ENCODE measurements at regions not wholly inside any gene's neighbourhood (a gene's known extent, or its start where the extent isn't known, plus 50 kb on each side); places are given as distances from the start of the nearest gene placed in this dataset.

GRCh38 chr7:155953781-155954549 lies 141.7 kb upstream of the SHH start:
- no peaks in the 10 kb centered on the region for H3K27me3 ChIP-seq (replicated peaks; ENCODE audit: control insufficient read depth, insufficient read depth, low read length)
- no peaks in the 10 kb centered on the region for H3K27me3 Mint-ChIP-seq (ENCODE audit: insufficient read depth, unreplicated experiment)
- intact Hi-C loops (cut with micrococcal nuclease; ENCODE audit: unreplicated experiment), result loop anchor here (1.0 kb wide), 1 partner anchor 139 kb away; no protein-coding TSS in a partner anchor
- no peaks in the 10 kb centered on the region for H3K9me3 ChIP-seq
- CTCF ChIA-PET, result no interaction called here
- peaks cover 13% of the 10 kb centered on the region for H3K4me1 ChIP-seq
- H3K9me3 Mint-ChIP-seq (ENCODE audit: unreplicated experiment), result peaks cover 10% of the 10 kb centered on the region
- DNase-seq, result peak; percentile 73 to 76
- no TSS peak for BruUV-seq (replicated peaks)
- POLR2A ChIA-PET, result no interaction called here
- H3K27ac Mint-ChIP-seq (ENCODE audit: unreplicated experiment), result peak overlapping the region; percentile 61
- H3K4me3 ChIP-seq (ENCODE audit: low read depth, low read length), result no peak overlapping the region
- H3K36me3 Mint-ChIP-seq (ENCODE audit: insufficient read depth, unreplicated experiment), result no peaks in the 10 kb centered on the region
- TF ChIP-seq, protein P1, sequence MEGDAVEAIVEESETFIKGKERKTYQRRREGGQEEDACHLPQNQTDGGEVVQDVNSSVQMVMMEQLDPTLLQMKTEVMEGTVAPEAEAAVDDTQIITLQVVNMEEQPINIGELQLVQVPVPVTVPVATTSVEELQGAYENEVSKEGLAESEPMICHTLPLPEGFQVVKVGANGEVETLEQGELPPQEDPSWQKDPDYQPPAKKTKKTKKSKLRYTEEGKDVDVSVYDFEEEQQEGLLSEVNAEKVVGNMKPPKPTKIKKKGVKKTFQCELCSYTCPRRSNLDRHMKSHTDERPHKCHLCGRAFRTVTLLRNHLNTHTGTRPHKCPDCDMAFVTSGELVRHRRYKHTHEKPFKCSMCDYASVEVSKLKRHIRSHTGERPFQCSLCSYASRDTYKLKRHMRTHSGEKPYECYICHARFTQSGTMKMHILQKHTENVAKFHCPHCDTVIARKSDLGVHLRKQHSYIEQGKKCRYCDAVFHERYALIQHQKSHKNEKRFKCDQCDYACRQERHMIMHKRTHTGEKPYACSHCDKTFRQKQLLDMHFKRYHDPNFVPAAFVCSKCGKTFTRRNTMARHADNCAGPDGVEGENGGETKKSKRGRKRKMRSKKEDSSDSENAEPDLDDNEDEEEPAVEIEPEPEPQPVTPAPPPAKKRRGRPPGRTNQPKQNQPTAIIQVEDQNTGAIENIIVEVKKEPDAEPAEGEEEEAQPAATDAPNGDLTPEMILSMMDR (IDR thresholded peaks at IDR 0.05; ENCODE audit: insufficient read depth in 1 of 2, low read depth in 1 of 2, low read length in 1 of 2, severe bottlenecking in 1 of 2, unreplicated experiment in 1 of 2), result peak in 1 of 2 experiments; percentile 45
- H3K4me1 Mint-ChIP-seq (ENCODE audit: low read depth, unreplicated experiment), result peaks cover 21% of the 10 kb centered on the region
- H3K36me3 ChIP-seq (ENCODE audit: control insufficient read depth, insufficient read depth, low read length), result no peaks in the 10 kb centered on the region
- H3K4me3 Mint-ChIP-seq (ENCODE audit: unreplicated experiment), result no peak overlapping the region

DNA sequence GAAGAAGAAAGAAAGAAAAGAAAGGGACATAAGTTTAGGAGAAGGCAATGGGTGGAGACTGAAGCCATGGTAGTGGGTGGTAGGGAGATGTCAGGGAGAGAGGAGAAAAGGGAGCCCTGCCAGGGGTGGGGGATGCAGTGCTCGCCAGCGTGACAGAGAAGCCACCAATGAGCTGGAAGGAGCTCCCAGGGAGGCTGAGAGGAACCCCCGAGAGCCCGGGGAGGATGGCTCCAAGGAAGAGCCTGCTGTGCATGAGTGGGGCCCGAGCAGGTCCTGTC lies 141.2 kb upstream of the SHH start:
- Histone ChIP-seq H3K36me3 (ENCODE audit: control insufficient read depth, insufficient read depth, low read length) (no peaks in the 10 kb centered on the region), H3K4me1 (peaks cover 13% of the 10 kb centered on the region), H3K4me3 (ENCODE audit: low read depth, low read length) (no peak overlapping the region), H3K9me3 (no peaks in the 10 kb centered on the region), H3K27me3 (replicated peaks; ENCODE audit: control insufficient read depth, insufficient read depth, low read length) (no peaks in the 10 kb centered on the region)
- Mint-ChIP-seq H3K27ac (ENCODE audit: unreplicated experiment) (no peak overlapping the region), H3K27me3 (ENCODE audit: insufficient read depth, unreplicated experiment) (no peaks in the 10 kb centered on the region), H3K9me3 (ENCODE audit: unreplicated experiment) (peaks cover 10% of the 10 kb centered on the region), H3K4me1 (ENCODE audit: low read depth, unreplicated experiment) (peaks cover 21% of the 10 kb centered on the region), H3K4me3 (ENCODE audit: unreplicated experiment) (no peak overlapping the region), H3K36me3 (ENCODE audit: insufficient read depth, unreplicated experiment) (no peaks in the 10 kb centered on the region)
- POLR2A ChIA-PET, result no interaction called here
- intact Hi-C loops (cut with micrococcal nuclease; ENCODE audit: unreplicated experiment), result no loop called here
- BruUV-seq (replicated peaks), result no TSS peak
- DNase-seq, result peak in 1 of 2 experiments; percentile 20
- CTCF ChIA-PET, result no interaction called here
- TF ChIP-seq, protein P1 (IDR thresholded peaks at IDR 0.05; ENCODE audit: insufficient read depth in 1 of 2, low read depth in 1 of 2, low read length in 1 of 2, severe bottlenecking in 1 of 2, unreplicated experiment in 1 of 2), result no peak

DNA sequence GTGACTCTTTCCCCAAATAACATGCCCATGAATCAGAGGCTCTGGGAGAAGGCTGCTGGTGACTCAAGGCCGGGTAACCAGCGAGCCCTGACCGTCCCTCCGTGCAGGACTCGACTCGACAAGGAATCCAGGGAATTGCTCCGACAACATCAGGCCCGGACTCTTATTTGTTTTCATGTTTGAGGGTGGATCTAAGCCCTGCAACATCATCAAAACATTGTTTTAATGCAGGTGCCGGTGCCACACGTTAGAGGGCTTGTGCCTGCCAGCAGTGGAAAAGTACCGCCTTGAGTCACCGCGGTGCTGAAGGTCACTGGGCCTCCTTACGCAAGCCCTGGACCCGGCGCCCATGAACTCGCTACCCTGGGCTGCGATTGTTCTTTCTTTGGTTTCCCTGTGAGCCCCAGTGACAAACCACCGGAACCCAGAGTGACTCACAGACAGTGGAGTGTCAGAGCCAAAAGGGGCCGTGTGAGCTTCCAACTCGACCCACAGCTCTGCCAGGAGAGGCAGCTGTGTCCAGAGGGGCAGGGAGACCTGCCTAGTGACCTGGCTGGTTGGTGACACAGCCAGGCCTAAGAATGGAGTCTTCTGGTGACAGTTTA lies 139.4 kb upstream of the SHH start:
- intact Hi-C loops (cut with micrococcal nuclease; ENCODE audit: unreplicated experiment), result no loop called here
- Histone ChIP-seq H3K4me1 (peaks cover 13% of the 10 kb centered on the region), H3K27me3 (replicated peaks; ENCODE audit: control insufficient read depth, insufficient read depth, low read length) (no peaks in the 10 kb centered on the region), H3K4me3 (ENCODE audit: low read depth, low read length) (no peak overlapping the region), H3K36me3 (ENCODE audit: control insufficient read depth, insufficient read depth, low read length) (no peaks in the 10 kb centered on the region), H3K9me3 (no peaks in the 10 kb centered on the region)
- POLR2A ChIA-PET, result no interaction called here
- BruUV-seq (replicated peaks), result no TSS peak
- Mint-ChIP-seq H3K27me3 (ENCODE audit: insufficient read depth, unreplicated experiment) (no peaks in the 10 kb centered on the region), H3K4me1 (ENCODE audit: low read depth, unreplicated experiment) (peaks cover 21% of the 10 kb centered on the region), H3K9me3 (ENCODE audit: unreplicated experiment) (peaks cover 15% of the 10 kb centered on the region), H3K36me3 (ENCODE audit: insufficient read depth, unreplicated experiment) (no peaks in the 10 kb centered on the region), H3K27ac (ENCODE audit: unreplicated experiment) (no peak overlapping the region), H3K4me3 (ENCODE audit: unreplicated experiment) (no peak overlapping the region)
- CTCF ChIA-PET, result no interaction called here
- peak in 1 of 2 experiments; percentile 58 for DNase-seq
- TF ChIP-seq, protein P1 (IDR thresholded peaks at IDR 0.05; ENCODE audit: insufficient read depth in 1 of 2, low read depth in 1 of 2, low read length in 1 of 2, severe bottlenecking in 1 of 2, unreplicated experiment in 1 of 2), result no peak
